ENCODE measurements at regions not wholly inside any gene's neighbourhood (a gene's known extent, or its start where the extent isn't known, plus 50 kb on each side); places are given as distances from the start of the nearest gene placed in this dataset.

DNA sequence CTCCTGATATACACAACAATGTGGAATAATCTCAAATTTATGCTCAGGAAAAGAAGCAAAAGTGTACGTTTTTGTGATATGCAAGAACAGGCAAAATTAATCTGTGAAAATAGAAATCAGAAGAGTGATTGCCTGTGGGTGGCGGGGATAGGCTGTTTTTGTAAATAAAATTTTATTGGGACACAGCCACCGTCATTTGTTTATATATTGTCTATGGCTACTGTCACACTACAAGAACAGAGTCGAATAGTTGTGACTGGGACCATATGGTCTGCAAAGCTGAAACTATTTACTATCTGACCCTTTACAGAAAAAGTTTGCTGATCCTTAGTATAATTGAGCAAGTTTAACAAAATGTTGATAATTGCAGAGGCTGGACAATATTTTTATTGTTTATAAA lies 269.5 kb upstream of the HTR2A start:
- TF ChIP-seq, protein P1, sequence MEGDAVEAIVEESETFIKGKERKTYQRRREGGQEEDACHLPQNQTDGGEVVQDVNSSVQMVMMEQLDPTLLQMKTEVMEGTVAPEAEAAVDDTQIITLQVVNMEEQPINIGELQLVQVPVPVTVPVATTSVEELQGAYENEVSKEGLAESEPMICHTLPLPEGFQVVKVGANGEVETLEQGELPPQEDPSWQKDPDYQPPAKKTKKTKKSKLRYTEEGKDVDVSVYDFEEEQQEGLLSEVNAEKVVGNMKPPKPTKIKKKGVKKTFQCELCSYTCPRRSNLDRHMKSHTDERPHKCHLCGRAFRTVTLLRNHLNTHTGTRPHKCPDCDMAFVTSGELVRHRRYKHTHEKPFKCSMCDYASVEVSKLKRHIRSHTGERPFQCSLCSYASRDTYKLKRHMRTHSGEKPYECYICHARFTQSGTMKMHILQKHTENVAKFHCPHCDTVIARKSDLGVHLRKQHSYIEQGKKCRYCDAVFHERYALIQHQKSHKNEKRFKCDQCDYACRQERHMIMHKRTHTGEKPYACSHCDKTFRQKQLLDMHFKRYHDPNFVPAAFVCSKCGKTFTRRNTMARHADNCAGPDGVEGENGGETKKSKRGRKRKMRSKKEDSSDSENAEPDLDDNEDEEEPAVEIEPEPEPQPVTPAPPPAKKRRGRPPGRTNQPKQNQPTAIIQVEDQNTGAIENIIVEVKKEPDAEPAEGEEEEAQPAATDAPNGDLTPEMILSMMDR (conservative IDR thresholded peaks at IDR 0.05; ENCODE audit: low read length), result no peak
- TF ChIP-seq EZH2phosphoT487 (IDR thresholded peaks at IDR 0.05; ENCODE audit: borderline replicate concordance), result no peak

All from Loucy (cell line).